Activated CD4-positive, alpha-beta T cell treated with anti-CD3 and anti-CD28 coated beads for 36 hours (primary cell): ENCODE measurements at regions not wholly inside any gene's neighbourhood (a gene's known extent, or its start where the extent isn't known, plus 50 kb on each side); places are given as distances from the start of the nearest gene placed in this dataset.
"Not testable (repeated sequence)": the region's sequence is repeated elsewhere in the genome, so short reads cannot be mapped to it uniquely, and the experiment has no call there.

Source experiments
- ATAC-seq: fragments of 200-7000 bp; cut with Tn5 transposase; one replicate; pipeline ENCODE4 v1.10.0; 2021; ENCODE audit warnings: mild to moderate bottlenecking, moderate library complexity
- CTCF ChIA-PET: fragments of 350-600 bp; sonication (Branson Sonifier 250); formaldehyde crosslinking; loops from one replicate; lab custom pipeline; 2021; ENCODE audit warnings: antibody characterized with exemption; lab: Charles Lee
- POLR2A ChIA-PET: fragments of 350-600 bp; sonication (Branson Sonifier 250); formaldehyde crosslinking; loops from one replicate; lab custom pipeline; 2021; ENCODE audit warnings: antibody characterized with exemption, inconsistent platforms; lab: Charles Lee
- DNase-seq: peaks from one replicate; pipeline ENCODE4 v3.0.0-alpha.2; 2020
- H3K27ac Mint-ChIP-seq: one replicate; pipeline ENCODE4 v1.8.0; 2021; ENCODE audit warnings: mixed read lengths
- H3K27me3 Mint-ChIP-seq: one replicate; pipeline ENCODE4 v1.8.0; 2021; ENCODE audit warnings: mixed read lengths
- H3K36me3 Mint-ChIP-seq: one replicate; pipeline ENCODE4 v1.8.0; 2021; ENCODE audit warnings: low read depth, mixed read lengths
- H3K4me1 Mint-ChIP-seq: one replicate; pipeline ENCODE4 v1.8.0; 2021; ENCODE audit warnings: mixed read lengths
- H3K4me3 Mint-ChIP-seq: one replicate; pipeline ENCODE4 v1.8.0; 2021; ENCODE audit warnings: mild to moderate bottlenecking, moderate library complexity, mixed read lengths
- H3K9me3 Mint-ChIP-seq: one replicate; pipeline ENCODE4 v1.8.0; 2021; ENCODE audit warnings: low read depth, mixed read lengths
- intact Hi-C, 2 experiments: fragments of 100-400 bp; cut with DNase I in 1 of 2; cut with micrococcal nuclease in 1 of 2; formaldehyde crosslinking; loops; one replicate each; pipeline versions ENCODE4 v1.14.2 to v1.15.1; 2022 to 2024; cut with DNase I, micrococcal nuclease

DNA sequence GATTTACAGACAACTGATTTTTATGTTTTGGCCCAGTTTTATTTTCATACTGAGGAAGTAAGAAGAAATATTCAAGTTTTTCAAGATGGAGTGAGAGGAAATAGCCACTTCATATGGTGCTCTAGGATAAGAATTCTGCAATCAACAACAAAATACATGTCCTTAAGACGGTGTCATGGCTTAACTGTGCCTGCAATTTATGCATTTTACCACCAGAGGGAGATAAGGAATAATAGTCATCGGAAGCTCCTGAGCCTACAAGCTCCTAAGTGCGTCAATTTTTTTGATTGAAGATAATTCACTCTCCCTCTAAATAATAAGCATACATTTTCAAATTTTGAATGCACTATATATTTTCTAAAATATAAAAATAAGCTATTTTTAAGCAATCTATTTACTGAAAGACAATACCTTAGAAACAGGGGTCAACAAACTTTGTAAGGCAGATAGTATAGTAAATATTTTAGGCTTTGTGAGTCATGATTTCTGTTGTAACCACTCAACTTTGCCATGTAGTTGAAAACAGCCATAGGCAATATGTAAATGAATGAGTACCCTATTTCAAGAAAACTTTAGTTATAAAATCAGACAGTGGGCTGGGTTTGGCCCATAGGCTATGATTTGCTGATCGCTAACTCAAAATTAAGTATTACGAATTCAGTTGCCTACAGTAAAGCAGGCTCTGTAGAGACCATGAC, 230.9 kb upstream of the DTNBP1 start:
- H3K9me3 Mint-ChIP-seq, result peaks cover 3% of the 10 kb centered on the region
- ATAC-seq, result no peak
- ChIA-PET POLR2A (interaction anchor here (0.8 kb wide), 1 partner anchor 235 kb away, joined by 7 read pairs; the partner anchor contains the start of gene MYLIP), CTCF (interaction anchor here (0.7 to 2.3 kb wide), 15 partner anchors 8 to 312 kb away, joined by 3 to 9 read pairs (median 3); no protein-coding TSS in a partner anchor)
- peaks cover 2% of the 10 kb centered on the region for H3K27me3 Mint-ChIP-seq
- no peak overlapping the region for H3K27ac Mint-ChIP-seq
- no peak for DNase-seq
- H3K36me3 Mint-ChIP-seq, result no peaks in the 10 kb centered on the region
- H3K4me3 Mint-ChIP-seq, result no peak overlapping the region
- intact Hi-C loops, result loop anchor here (2.0 to 5.0 kb wide), 2 partner anchors 289 to 313 kb away; no protein-coding TSS in a partner anchor
- H3K4me1 Mint-ChIP-seq, result peaks cover 8% of the 10 kb centered on the region

DNA sequence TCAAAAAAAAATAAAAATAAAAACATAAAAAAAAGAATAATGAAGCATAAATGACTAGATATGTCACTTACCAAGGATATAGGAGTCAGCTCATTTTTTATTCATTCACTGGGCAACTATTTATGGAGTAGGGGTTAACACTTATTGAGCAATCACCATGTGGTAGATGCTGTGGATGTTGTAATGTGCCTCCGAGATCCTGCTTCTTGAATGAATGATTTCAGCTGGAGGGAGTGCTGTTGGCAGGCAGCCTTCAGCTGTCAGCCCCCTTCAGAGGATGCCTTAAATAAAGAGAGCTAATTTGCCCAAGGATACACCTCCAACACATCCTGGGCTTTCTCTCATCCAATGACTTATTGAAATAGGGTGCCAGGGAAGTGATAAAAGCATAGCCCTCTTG, 229.5 kb upstream of the DTNBP1 start:
- H3K27ac Mint-ChIP-seq, result no peak overlapping the region
- no peak overlapping the region for H3K4me3 Mint-ChIP-seq
- intact Hi-C loops, result loop anchor here (2.0 to 5.0 kb wide), 2 partner anchors 290 to 314 kb away; no protein-coding TSS in a partner anchor
- ChIA-PET POLR2A (no interaction called here), CTCF (interaction anchor here (0.8 to 1.5 kb wide), 3 partner anchors 9 to 69 kb away, joined by 3 to 6 read pairs (median 4); no protein-coding TSS in a partner anchor)
- H3K27me3 Mint-ChIP-seq, result no peaks in the 10 kb centered on the region
- no peaks in the 10 kb centered on the region for H3K36me3 Mint-ChIP-seq
- DNase-seq, result no peak
- ATAC-seq, result no peak
- H3K9me3 Mint-ChIP-seq, result peaks cover 3% of the 10 kb centered on the region
- H3K4me1 Mint-ChIP-seq, result peaks cover 11% of the 10 kb centered on the region

DNA sequence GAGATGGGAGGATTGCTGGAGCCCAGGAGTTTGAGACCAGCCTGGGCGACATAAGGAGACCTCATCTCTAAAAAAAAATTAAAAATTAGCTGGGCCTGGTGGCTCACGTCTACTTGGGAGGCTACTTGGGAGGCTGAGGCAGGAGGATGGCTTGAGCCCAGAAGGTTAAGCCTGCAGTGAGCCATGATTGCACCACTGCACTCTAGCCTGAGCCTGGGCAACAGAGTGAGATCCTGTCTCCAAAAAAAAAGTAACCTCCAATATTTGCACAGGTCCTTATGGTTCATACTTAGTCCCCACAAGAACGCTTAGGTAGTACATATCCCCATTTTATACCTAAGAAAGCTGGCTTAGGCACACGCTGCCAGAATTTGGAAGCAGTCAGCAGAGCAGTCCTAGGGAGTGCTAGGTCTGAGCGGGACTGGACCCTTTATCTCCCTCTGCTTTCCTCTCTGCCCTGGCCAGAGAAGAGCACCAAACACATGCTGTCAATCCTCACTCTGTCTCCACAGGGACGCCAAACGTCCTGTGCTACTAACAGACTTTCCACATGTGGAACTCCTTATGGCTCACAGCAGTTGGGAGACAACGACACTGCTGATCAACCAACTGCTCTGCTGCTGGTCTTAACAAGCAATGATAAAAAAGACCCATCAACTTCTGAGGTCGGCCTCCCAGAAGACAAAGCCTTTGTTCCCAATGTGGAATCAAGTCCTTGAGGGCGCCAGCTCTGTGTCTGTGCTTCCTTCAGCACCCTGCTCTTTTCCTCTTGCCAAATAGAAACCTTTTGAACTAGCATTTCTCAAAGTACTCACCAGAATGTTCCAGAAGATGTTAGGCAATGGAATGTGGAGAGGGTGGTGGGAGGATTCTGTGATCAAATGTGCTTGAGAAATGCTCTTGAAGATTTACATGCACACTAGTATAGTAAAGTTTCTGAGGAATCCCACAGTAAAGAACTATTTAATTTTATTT, 226.3 kb upstream of the DTNBP1 start:
- intact Hi-C loops, result no loop called here
- DNase-seq (no peak), ATAC-seq (no peak)
- H3K36me3 Mint-ChIP-seq, result no peaks in the 10 kb centered on the region
- ChIA-PET POLR2A (no interaction called here), CTCF (interaction anchor here (1.0 kb wide), 1 partner anchor 198 kb away, joined by 3 read pairs; no protein-coding TSS in a partner anchor)
- H3K4me3 Mint-ChIP-seq, result no peak overlapping the region
- H3K27me3 Mint-ChIP-seq, result no peaks in the 10 kb centered on the region
- H3K4me1 Mint-ChIP-seq, result peaks cover 3% of the 10 kb centered on the region
- H3K27ac Mint-ChIP-seq, result no peak overlapping the region
- peaks cover 3% of the 10 kb centered on the region for H3K9me3 Mint-ChIP-seq

DNA sequence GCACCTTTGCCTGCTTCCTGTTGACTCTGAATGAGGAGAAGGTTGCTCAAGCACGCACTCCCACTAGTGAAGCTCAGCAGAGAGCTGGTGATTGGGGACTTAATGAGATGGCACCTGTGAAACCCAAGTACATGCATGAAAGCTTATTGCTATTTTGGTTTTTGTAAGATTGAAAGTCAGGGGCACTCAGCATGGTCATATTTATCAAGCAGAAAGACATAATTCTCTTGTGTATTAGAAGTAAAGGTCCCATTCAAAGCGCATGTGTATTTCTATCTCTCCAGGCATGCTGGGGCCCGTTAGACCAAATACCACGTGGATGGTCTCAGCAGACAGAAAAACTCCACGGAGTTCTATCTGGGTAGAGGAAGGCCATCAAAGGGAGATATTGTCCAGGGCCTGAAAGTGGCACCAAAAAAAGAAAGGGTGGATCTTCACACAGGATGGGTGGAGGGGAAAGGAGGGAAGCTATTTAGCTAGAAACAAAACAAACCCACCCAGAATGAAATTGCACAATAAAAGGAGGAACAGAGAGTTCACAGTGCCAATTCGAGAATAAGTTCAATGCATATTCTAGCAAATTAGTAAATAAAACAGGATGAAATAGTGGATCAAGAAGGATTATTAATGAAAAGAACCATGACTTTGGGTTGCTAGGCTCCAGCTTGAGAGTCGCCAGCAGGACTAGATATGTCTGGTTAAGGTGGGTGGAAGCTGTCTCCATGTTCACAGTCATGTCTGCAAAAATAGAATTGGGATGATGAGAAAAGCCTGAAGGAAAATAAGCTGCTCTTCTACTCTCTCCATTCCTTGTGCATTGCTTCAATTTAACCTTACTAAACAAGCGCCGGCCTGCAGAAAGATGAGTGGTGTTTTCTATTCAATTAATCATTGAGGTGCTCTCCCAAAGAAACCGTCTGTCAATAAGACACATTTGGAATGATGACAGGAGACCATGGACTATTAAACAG, 224.9 kb upstream of the DTNBP1 start:
- Mint-ChIP-seq H3K27ac (no peak overlapping the region), H3K4me1 (peaks cover 3% of the 10 kb centered on the region), H3K27me3 (no peaks in the 10 kb centered on the region), H3K9me3 (no peaks in the 10 kb centered on the region), H3K4me3 (no peak overlapping the region), H3K36me3 (no peaks in the 10 kb centered on the region)
- CTCF ChIA-PET, result interaction anchor here (0.6 to 1.2 kb wide), 6 partner anchors 11 to 196 kb away, joined by 3 to 5 read pairs (median 3); no protein-coding TSS in a partner anchor
- intact Hi-C loops, result no loop called here
- DNase-seq (no peak), ATAC-seq (no peak)
- POLR2A ChIA-PET, result interaction anchor here (1.1 kb wide), 1 partner anchor 241 kb away, joined by 3 read pairs; the partner anchor contains the start of gene MYLIP

DNA sequence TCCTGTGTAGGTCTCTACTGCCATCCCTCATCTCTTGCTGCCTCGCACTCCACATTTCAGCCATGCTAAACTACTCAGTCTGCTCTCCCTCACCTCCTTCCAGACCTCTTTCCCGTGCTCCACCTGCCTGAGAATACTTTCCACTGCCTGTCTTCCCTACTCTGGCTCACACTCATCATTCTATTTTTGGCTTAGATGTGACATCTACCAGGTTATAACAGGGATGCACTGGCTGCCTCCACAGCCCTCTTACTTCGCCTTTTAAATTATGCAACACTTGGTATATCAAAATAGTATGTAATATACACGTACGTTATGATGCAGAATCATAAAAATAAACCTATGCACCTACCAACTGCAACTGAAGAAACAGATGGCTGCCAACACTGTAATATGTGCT, 222.8 kb upstream of the DTNBP1 start:
- H3K4me1 Mint-ChIP-seq, result peaks cover 8% of the 10 kb centered on the region
- no peaks in the 10 kb centered on the region for H3K36me3 Mint-ChIP-seq
- ChIA-PET CTCF (no interaction called here), POLR2A (no interaction called here)
- DNase-seq (no peak), ATAC-seq (no peak)
- intact Hi-C loops, result no loop called here
- no peaks in the 10 kb centered on the region for H3K27me3 Mint-ChIP-seq
- no peak overlapping the region for H3K27ac Mint-ChIP-seq
- H3K4me3 Mint-ChIP-seq, result no peak overlapping the region
- no peaks in the 10 kb centered on the region for H3K9me3 Mint-ChIP-seq

DNA sequence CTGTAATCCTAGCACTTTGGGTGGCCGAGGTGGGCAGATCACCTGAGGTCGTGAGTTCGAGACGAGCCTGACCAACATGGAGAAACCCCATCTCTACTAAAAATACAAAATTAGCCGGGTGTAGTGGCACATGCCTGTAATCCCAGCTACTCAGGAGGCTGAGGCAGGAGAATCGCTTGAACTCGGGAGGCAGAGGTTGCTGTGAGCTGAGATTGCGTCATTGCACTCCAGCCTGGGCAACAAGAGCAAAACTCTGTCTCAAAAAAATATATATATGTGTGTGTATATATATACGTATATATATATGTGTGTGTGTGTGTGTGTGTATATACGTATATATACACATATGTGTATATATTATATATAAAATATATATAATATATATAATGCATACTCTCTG, 220.8 kb upstream of the DTNBP1 start:
- H3K9me3 Mint-ChIP-seq, ATAC-seq, H3K36me3 Mint-ChIP-seq, H3K4me3 Mint-ChIP-seq, H3K27ac Mint-ChIP-seq, H3K27me3 Mint-ChIP-seq, intact Hi-C loops, DNase-seq: not testable (repeated sequence)
- ChIA-PET CTCF (interaction anchor here (0.6 to 1.0 kb wide), 2 partner anchors 9 to 16 kb away, joined by 3 to 6 read pairs; no protein-coding TSS in a partner anchor), POLR2A (interaction anchor here (0.7 kb wide), 1 partner anchor 12 kb away, joined by 3 read pairs; no protein-coding TSS in a partner anchor)
- H3K4me1 Mint-ChIP-seq, result peaks cover 28% of the 10 kb centered on the region

DNA sequence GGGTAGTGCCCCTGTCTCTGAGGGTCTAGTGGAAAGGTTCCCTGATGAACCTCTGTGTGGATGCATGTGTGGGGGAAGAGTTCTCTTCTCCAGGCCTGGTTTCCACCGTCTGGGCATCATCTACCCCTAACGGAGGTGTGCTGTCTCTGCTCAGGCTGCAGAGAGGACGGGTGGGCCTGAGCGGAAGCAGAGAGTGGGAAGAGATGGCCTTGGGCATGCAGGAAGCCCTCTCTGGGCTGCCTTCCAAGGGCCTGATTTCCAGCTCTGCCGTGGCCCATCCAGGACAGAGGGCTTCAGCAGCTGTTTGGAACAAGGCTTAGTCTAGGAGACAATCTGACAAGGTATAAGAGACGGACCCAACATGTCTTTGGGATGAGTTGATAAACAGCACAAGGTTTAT, 220.1 kb upstream of the DTNBP1 start:
- Mint-ChIP-seq H3K27me3 (no peaks in the 10 kb centered on the region), H3K27ac (no peak overlapping the region), H3K4me3 (no peak overlapping the region), H3K36me3 (no peaks in the 10 kb centered on the region), H3K9me3 (no peaks in the 10 kb centered on the region), H3K4me1 (peaks cover 28% of the 10 kb centered on the region)
- ChIA-PET CTCF (interaction anchor here (1.0 kb wide), 1 partner anchor 9 kb away, joined by 6 read pairs; no protein-coding TSS in a partner anchor), POLR2A (interaction anchor here (0.7 kb wide), 1 partner anchor 12 kb away, joined by 3 read pairs; no protein-coding TSS in a partner anchor)
- intact Hi-C loops, result no loop called here
- DNase-seq, result no peak
- ATAC-seq, result no peak

DNA sequence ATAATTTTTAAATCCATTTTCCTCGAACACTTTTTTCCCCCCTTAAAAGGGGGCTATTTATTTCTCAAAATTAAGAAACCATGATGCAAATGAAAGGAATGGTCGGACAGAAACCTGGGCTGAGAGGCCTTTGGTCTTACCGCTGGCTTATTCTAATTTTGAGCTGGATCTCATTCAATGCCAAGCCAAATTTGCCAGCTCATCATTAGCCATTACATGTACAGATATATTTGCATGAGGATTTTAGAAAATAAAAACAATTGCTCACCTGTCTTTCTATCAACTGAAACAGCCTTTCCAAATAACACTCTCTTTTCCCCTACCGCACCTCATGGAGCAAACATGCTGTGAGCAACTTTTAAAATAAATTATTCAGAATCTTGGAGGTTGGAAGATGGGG, 219.5 kb upstream of the DTNBP1 start:
- Mint-ChIP-seq H3K27ac (no peak overlapping the region), H3K9me3 (no peaks in the 10 kb centered on the region), H3K4me3 (no peak overlapping the region), H3K36me3 (no peaks in the 10 kb centered on the region), H3K27me3 (no peaks in the 10 kb centered on the region), H3K4me1 (peaks cover 25% of the 10 kb centered on the region)
- POLR2A ChIA-PET, result no interaction called here
- CTCF ChIA-PET, result interaction anchor here (0.6 kb wide), 1 partner anchor 170 kb away, joined by 3 read pairs; no protein-coding TSS in a partner anchor
- DNase-seq, result no peak
- intact Hi-C loops, result no loop called here
- ATAC-seq, result no peak

DNA sequence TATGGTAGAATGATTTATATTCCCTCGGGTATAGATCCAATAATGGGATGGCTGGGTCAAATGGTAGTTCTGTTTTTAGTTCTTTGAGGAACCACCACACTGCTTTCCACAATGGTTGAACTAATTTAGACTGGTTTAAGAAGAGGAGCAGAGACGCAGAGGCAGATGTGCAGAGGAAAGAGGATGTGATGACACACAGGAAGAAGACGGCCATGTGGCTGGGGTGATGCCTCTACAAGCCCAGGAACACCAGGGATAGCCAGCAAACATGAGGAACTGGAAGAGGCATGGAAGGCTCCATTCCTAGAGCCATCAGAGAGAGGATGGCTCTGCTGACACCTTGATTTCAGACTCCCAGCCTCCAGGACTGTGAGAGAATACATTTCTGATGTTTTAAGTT, 218.3 kb upstream of the DTNBP1 start:
- Mint-ChIP-seq H3K27ac (peak overlapping the region; percentile 52), H3K27me3 (no peaks in the 10 kb centered on the region), H3K4me1 (peaks cover 36% of the 10 kb centered on the region), H3K36me3 (no peaks in the 10 kb centered on the region), H3K9me3 (no peaks in the 10 kb centered on the region), H3K4me3 (no peak overlapping the region)
- POLR2A ChIA-PET, result no interaction called here
- ATAC-seq (no peak), DNase-seq (no peak)
- intact Hi-C loops, result loop anchor here in 1 of 2 experiments (2.0 kb wide), 2 partner anchors 190 to 256 kb away; no protein-coding TSS in a partner anchor
- CTCF ChIA-PET, result interaction anchor here (0.6 to 1.3 kb wide), 3 partner anchors 13 to 189 kb away, joined by 3 to 4 read pairs (median 3); no protein-coding TSS in a partner anchor
